ENCODE measurements at regions not wholly inside any gene's neighbourhood (a gene's known extent, or its start where the extent isn't known, plus 50 kb on each side); places are given as distances from the start of the nearest gene placed in this dataset.

DNA sequence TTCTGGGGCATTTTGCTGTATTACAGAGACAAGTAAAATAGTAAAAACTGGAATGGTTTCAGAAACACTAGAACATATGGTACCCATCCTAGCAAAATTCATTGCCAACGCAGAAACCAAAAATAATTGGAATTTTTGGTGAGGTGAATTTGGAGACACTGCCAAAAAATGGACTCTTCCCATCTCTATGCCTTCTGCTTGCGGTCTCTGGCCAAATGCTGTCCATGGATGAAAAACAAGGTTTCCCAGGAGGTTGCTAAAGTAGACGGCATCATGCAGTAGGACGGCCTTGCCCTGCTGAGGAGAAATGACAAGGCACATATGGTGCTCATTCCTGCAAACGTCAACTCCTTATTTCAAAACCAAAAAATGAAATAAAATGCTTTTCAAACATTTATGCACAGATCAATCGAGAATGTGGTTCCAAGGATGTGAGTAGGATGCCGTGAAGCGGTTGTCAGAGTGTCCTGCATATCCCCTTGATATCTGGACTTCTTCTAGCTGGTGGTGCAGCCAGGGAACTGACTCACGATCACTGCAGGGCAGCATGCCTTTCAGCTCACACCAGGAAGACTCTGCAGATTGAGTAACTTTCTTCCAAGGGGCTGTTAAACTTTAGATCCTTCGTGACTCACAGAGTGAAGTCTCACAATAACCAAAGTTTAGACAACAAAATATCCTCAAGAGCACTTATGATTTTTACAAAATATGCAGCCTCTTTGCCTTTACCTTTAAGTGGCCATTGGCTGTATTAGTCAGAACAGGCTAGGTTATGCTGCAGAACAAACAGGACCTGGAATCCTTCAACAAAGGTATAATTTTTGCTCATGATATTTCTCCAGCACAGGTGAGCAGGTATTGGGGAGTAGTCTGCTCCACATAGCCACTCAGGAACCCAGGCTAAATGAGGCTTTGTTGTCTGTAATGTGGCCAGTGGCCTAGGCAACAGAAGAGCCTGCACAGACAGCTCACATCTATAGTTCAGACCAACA is 149.4 kb upstream of the NDUFV2 start:
- H3K9me3 ChIP-seq (ENCODE audit: control insufficient read depth, insufficient read depth, low read depth, low read length), result no peaks in the 10 kb centered on the region
- H3K4me3 ChIP-seq (ENCODE audit: low read depth, low read length), result no peak overlapping the region
- no peaks in the 10 kb centered on the region for H3K36me3 ChIP-seq (ENCODE audit: control insufficient read depth in 2 of 2, insufficient read depth in 1 of 2, low read length in 2 of 2)
- H3K4me1 ChIP-seq (ENCODE audit: control insufficient read depth, insufficient read depth, low read length), result no peaks in the 10 kb centered on the region
- TF ChIP-seq, protein P1, sequence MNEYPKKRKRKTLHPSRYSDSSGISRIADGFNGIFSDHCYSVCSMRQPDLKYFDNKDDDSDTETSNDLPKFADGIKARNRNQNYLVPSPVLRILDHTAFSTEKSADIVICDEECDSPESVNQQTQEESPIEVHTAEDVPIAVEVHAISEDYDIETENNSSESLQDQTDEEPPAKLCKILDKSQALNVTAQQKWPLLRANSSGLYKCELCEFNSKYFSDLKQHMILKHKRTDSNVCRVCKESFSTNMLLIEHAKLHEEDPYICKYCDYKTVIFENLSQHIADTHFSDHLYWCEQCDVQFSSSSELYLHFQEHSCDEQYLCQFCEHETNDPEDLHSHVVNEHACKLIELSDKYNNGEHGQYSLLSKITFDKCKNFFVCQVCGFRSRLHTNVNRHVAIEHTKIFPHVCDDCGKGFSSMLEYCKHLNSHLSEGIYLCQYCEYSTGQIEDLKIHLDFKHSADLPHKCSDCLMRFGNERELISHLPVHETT (tag by site-specific recombination; IDR thresholded peaks at IDR 0.05), result no peak
- TF ChIP-seq, protein P2, sequence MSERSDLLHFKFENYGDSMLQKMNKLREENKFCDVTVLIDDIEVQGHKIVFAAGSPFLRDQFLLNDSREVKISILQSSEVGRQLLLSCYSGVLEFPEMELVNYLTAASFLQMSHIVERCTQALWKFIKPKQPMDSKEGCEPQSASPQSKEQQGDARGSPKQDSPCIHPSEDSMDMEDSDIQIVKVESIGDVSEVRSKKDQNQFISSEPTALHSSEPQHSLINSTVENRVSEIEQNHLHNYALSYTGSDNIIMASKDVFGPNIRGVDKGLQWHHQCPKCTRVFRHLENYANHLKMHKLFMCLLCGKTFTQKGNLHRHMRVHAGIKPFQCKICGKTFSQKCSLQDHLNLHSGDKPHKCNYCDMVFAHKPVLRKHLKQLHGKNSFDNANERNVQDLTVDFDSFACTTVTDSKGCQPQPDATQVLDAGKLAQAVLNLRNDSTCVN (tag by site-specific recombination; optimal IDR thresholded peaks at IDR 0.05), result no peak
- TF ChIP-seq ZNF350 (tag by site-specific recombination; IDR thresholded peaks at IDR 0.05) (no peak), ZNF670 (tag by site-specific recombination; IDR thresholded peaks at IDR 0.05; ENCODE audit: low read depth) (no peak), ZBTB20 (tag by site-specific recombination; IDR thresholded peaks at IDR 0.05) (no peak), ZNF792 (tag by site-specific recombination; IDR thresholded peaks at IDR 0.05) (no peak), ZFP41 (tag by site-specific recombination; IDR thresholded peaks at IDR 0.05; ENCODE audit: borderline replicate concordance) (no peak), ZNF791 (tag by site-specific recombination; IDR thresholded peaks at IDR 0.05) (no peak), ZFP69B (tag by site-specific recombination; IDR thresholded peaks at IDR 0.05) (no peak), SCRT2 (tag by site-specific recombination; IDR thresholded peaks at IDR 0.05) (no peak), ZNF274 (IDR thresholded peaks at IDR 0.05; ENCODE audit: low read length) (no peak), ZNF274 (tag by site-specific recombination; IDR thresholded peaks at IDR 0.05; ENCODE audit: borderline replicate concordance) (no peak), ZBTB8A (tag by site-specific recombination; IDR thresholded peaks at IDR 0.05) (no peak), HOXC10 (CRISPR knock-in tag; IDR thresholded peaks at IDR 0.05) (no peak), KLF7 (tag by site-specific recombination; IDR thresholded peaks at IDR 0.05; ENCODE audit: borderline replicate concordance) (no peak), SCRT1 (tag by site-specific recombination; IDR thresholded peaks at IDR 0.05; ENCODE audit: borderline replicate concordance) (no peak)
- TF ChIP-seq, protein P3, sequence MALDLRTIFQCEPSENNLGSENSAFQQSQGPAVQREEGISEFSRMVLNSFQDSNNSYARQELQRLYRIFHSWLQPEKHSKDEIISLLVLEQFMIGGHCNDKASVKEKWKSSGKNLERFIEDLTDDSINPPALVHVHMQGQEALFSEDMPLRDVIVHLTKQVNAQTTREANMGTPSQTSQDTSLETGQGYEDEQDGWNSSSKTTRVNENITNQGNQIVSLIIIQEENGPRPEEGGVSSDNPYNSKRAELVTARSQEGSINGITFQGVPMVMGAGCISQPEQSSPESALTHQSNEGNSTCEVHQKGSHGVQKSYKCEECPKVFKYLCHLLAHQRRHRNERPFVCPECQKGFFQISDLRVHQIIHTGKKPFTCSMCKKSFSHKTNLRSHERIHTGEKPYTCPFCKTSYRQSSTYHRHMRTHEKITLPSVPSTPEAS (tag by site-specific recombination; IDR thresholded peaks at IDR 0.05), result no peak
- TF ChIP-seq, protein P4, sequence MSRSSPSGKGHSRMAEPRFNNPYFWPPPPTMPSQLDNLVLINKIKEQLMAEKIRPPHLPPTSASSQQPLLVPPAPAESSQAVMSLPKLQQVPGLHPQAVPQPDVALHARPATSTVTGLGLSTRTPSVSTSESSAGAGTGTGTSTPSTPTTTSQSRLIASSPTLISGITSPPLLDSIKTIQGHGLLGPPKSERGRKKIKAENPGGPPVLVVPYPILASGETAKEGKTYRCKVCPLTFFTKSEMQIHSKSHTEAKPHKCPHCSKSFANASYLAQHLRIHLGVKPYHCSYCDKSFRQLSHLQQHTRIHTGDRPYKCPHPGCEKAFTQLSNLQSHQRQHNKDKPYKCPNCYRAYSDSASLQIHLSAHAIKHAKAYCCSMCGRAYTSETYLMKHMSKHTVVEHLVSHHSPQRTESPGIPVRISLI (tag by site-specific recombination; IDR thresholded peaks at IDR 0.05), result no peak
- ChIA-PET CTCF (no interaction called here), POLR2A (no interaction called here)
- no peak overlapping the region for H3K27ac ChIP-seq (ENCODE audit: extremely low read depth, low read depth, low read length)

DNA sequence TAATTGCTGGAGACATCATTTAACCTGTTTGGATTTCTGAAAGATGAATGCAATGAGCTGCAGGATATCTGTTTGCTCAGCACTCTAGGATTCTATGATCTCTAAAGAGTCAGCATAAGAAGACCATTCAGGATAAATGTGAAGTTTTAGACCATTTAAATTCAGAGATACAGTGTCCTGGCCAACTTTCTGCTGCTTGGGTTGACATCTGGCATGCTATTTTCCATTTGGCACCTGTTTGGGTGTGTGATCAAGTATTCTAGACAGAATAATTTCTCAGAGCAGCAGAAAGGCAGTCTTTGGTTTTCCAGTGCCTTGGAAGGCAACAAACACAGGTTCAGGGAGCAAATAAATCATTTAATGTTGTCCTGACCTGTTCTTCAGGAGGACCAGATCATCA is 144.8 kb upstream of the NDUFV2 start:
- H3K4me3 ChIP-seq (ENCODE audit: low read depth, low read length), result no peak overlapping the region
- H3K4me1 ChIP-seq (ENCODE audit: control insufficient read depth, insufficient read depth, low read length), result no peaks in the 10 kb centered on the region
- H3K36me3 ChIP-seq (ENCODE audit: control insufficient read depth in 2 of 2, insufficient read depth in 1 of 2, low read length in 2 of 2), result no peaks in the 10 kb centered on the region
- POLR2A ChIA-PET, result no interaction called here
- CTCF ChIA-PET, result interaction anchor here (0.8 to 1.1 kb wide), 2 partner anchors 30 to 464 kb away, joined by 3 read pairs; no protein-coding TSS in a partner anchor
- H3K27ac ChIP-seq (ENCODE audit: extremely low read depth, low read depth, low read length), result no peak overlapping the region
- TF ChIP-seq ZNF621 (tag by site-specific recombination; IDR thresholded peaks at IDR 0.05) (no peak), ZNF366 (tag by site-specific recombination; conservative IDR thresholded peaks at IDR 0.05) (no peak), BCL11A (tag by site-specific recombination; IDR thresholded peaks at IDR 0.05; ENCODE audit: low read depth) (no peak), ZNF558 (tag by site-specific recombination; IDR thresholded peaks at IDR 0.05) (no peak), YY2 (tag by site-specific recombination; IDR thresholded peaks at IDR 0.05) (no peak), SCRT1 (tag by site-specific recombination; IDR thresholded peaks at IDR 0.05; ENCODE audit: borderline replicate concordance) (no peak), REPIN1 (tag by site-specific recombination; IDR thresholded peaks at IDR 0.05; ENCODE audit: low read depth) (no peak), ZNF521 (tag by site-specific recombination; IDR thresholded peaks at IDR 0.05) (no peak), MEIS1 (CRISPR knock-in tag; IDR thresholded peaks at IDR 0.05; ENCODE audit: borderline replicate concordance) (no peak), SP2 (tag by site-specific recombination; IDR thresholded peaks at IDR 0.05) (no peak)
- TF ChIP-seq, protein P5, sequence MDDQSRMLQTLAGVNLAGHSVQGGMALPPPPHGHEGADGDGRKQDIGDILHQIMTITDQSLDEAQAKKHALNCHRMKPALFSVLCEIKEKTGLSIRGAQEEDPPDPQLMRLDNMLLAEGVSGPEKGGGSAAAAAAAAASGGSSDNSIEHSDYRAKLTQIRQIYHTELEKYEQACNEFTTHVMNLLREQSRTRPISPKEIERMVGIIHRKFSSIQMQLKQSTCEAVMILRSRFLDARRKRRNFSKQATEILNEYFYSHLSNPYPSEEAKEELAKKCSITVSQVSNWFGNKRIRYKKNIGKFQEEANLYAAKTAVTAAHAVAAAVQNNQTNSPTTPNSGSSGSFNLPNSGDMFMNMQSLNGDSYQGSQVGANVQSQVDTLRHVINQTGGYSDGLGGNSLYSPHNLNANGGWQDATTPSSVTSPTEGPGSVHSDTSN (CRISPR knock-in tag; IDR thresholded peaks at IDR 0.05), result no peak
- H3K9me3 ChIP-seq (ENCODE audit: control insufficient read depth, insufficient read depth, low read depth, low read length), result no peaks in the 10 kb centered on the region
